GM21381 (cell line): ENCODE measurements at regions not wholly inside any gene's neighbourhood (a gene's known extent, or its start where the extent isn't known, plus 50 kb on each side); places are given as distances from the start of the nearest gene placed in this dataset.

Experiments used
- ATAC-seq: cut with Tn5 transposase; IDR thresholded peaks from one replicate; pipeline ENCODE4 v1.9.1; 2021; ENCODE audit warnings: mild to moderate bottlenecking, moderate library complexity; ENCODE audit not compliant: unreplicated experiment

GRCh38 chr9:7403839-7404487 is 395.6 kb downstream of the DMAC1 start:
- ATAC-seq = no peak

- ATAC-seq = no peak
Measured at GRCh38 chr9:7403028-7403389, 396.6 kb downstream of the DMAC1 start.

- no peak for ATAC-seq
Measured at GRCh38 chr9:7402334-7403027, 397.1 kb downstream of the DMAC1 start.

- no peak for ATAC-seq
Measured at GRCh38 chr9:7401116-7401515, 398.5 kb downstream of the DMAC1 start.

- ATAC-seq = no peak
Measured at GRCh38 chr9:7394002-7394774, 405.4 kb downstream of the DMAC1 start.

- no peak for ATAC-seq
Measured at GRCh38 chr9:7392148-7392547, 407.4 kb downstream of the DMAC1 start.

GRCh38 chr9:7388755-7389154 is 410.8 kb downstream of the DMAC1 start:
- no peak for ATAC-seq

- no peak for ATAC-seq
Measured at GRCh38 chr9:7387840-7388239, 411.7 kb downstream of the DMAC1 start.

- ATAC-seq = no peak
Measured at GRCh38 chr9:7382304-7382703, 417.3 kb downstream of the DMAC1 start.

- ATAC-seq = no peak
Measured at GRCh38 chr9:7377489-7377888, 422.1 kb downstream of the DMAC1 start.

GRCh38 chr9:7376833-7377232 is 422.7 kb downstream of the DMAC1 start:
- no peak for ATAC-seq

- no peak for ATAC-seq
Measured at GRCh38 chr9:7376213-7376612, 423.4 kb downstream of the DMAC1 start.

GRCh38 chr9:7375013-7375511 is 424.5 kb downstream of the DMAC1 start:
- no peak for ATAC-seq

GRCh38 chr9:7370988-7371387 is 428.6 kb downstream of the DMAC1 start:
- ATAC-seq = no peak

- no peak for ATAC-seq
Measured at GRCh38 chr9:7370381-7370780, 429.2 kb downstream of the DMAC1 start.

- ATAC-seq = no peak
Measured at GRCh38 chr9:7369384-7369821, 430.2 kb downstream of the DMAC1 start.

GRCh38 chr9:7368410-7369292 is 430.9 kb downstream of the DMAC1 start:
- ATAC-seq = no peak

GRCh38 chr9:7367726-7368125 is 431.9 kb downstream of the DMAC1 start:
- ATAC-seq = no peak

- ATAC-seq = no peak
Measured at GRCh38 chr9:7366121-7366520, 433.5 kb downstream of the DMAC1 start.

- ATAC-seq = no peak
Measured at GRCh38 chr9:7363777-7364477, 435.7 kb downstream of the DMAC1 start.
